Thoracic aorta (tissue), 2 donors: ENCODE measurements at regions not wholly inside any gene's neighbourhood (a gene's known extent, or its start where the extent isn't known, plus 50 kb on each side); places are given as distances from the start of the nearest gene placed in this dataset.

ENCODE experiments used
- ATAC-seq: fragments of 150-250 bp; one replicate; pipeline ENCODE4 v1.8.0; 2017; ENCODE audit warnings: low read depth; ENCODE audit not compliant: insufficient number of reproducible peaks, low FRiP score
- DNase-seq: peaks from one replicate; pipeline ENCODE4 v3.0.0-alpha.2; 2020; ENCODE audit warnings: low spot score
- H3K27ac ChIP-seq, 2 donors: fragments of 200-600 bp; sonication (generic); 1 replicate in 1 of 2; 2 replicates in 1 of 2; pipeline ENCODE4 v1.5.1; 2016; ENCODE audit warnings: mild to moderate bottlenecking in 2 of 2, moderate library complexity in 2 of 2
- H3K27me3 ChIP-seq: fragments of 200-600 bp; sonication (generic); replicated peaks from 2 replicates; pipeline ENCODE4 v1.6.0; 2016; ENCODE audit warnings: mild to moderate bottlenecking; ENCODE audit not compliant: insufficient read depth
- H3K36me3 ChIP-seq: fragments of 200-600 bp; sonication (generic); one replicate; pipeline ENCODE4 v1.5.1; 2016
- H3K4me1 ChIP-seq, 2 donors: fragments of 200-600 bp; sonication (generic); 1 replicate in 1 of 2; 2 replicates in 1 of 2; pipeline versions ENCODE4 v1.5.1 to v1.6.0; 2016; ENCODE audit warnings: low read depth in 2 of 2, mild to moderate bottlenecking in 1 of 2; ENCODE audit not compliant: control insufficient read depth in 1 of 2
- H3K4me3 ChIP-seq: fragments of 200-600 bp; sonication (generic); 2 replicates; pipeline ENCODE4 v1.5.1; 2016; ENCODE audit warnings: mild to moderate bottlenecking
- H3K9me3 ChIP-seq: fragments of 200-600 bp; sonication (generic); 2 replicates; pipeline ENCODE4 v1.5.1; 2016
- CTCF ChIP-seq: fragments of 200-600 bp; sonication (generic); IDR thresholded peaks from one replicate; pipeline ENCODE4 v1.5.1; 2019; ENCODE audit warnings: antibody characterized with exemption

GRCh38 chr6:140806431-140806830 lies 1326.3 kb upstream of the GJE1 start:
- ATAC-seq, result no peak
- Histone ChIP-seq H3K27ac (no peak overlapping the region), H3K9me3 (no peaks in the 10 kb centered on the region), H3K4me3 (no peak overlapping the region), H3K4me1 (no peaks in the 10 kb centered on the region), H3K27me3 (no peaks in the 10 kb centered on the region), H3K36me3 (no peaks in the 10 kb centered on the region)
- no peak for DNase-seq
- TF ChIP-seq CTCF, result no peak

- TF ChIP-seq CTCF, result no peak
- Histone ChIP-seq H3K36me3 (no peaks in the 10 kb centered on the region), H3K27me3 (no peaks in the 10 kb centered on the region), H3K4me1 (no peaks in the 10 kb centered on the region), H3K4me3 (no peak overlapping the region), H3K9me3 (no peaks in the 10 kb centered on the region), H3K27ac (no peak overlapping the region)
- ATAC-seq, result no peak
- DNase-seq, result no peak
These were observed 1338.2 kb upstream of the GJE1 start for GRCh38 chr6:140794544-140794943.

GRCh38 chr6:140790109-140790508 lies 1342.6 kb upstream of the GJE1 start:
- Histone ChIP-seq H3K36me3 (no peaks in the 10 kb centered on the region), H3K4me1 (peaks cover 2 to 3% of the 10 kb centered on the region in 2 donors), H3K27ac (no peak overlapping the region), H3K4me3 (no peak overlapping the region), H3K27me3 (no peaks in the 10 kb centered on the region), H3K9me3 (no peaks in the 10 kb centered on the region)
- ATAC-seq (no peak), DNase-seq (no peak)
- TF ChIP-seq CTCF, result no peak

- no peak for DNase-seq
- Histone ChIP-seq H3K36me3 (no peaks in the 10 kb centered on the region), H3K4me3 (no peak overlapping the region), H3K9me3 (no peaks in the 10 kb centered on the region), H3K27me3 (no peaks in the 10 kb centered on the region), H3K27ac (no peak overlapping the region), H3K4me1 (peaks cover 8 to 10% of the 10 kb centered on the region in 2 donors)
- no peak for ATAC-seq
- no peak for TF ChIP-seq CTCF
These were observed 1343.3 kb upstream of the GJE1 start for GRCh38 chr6:140789466-140789865.

- Histone ChIP-seq H3K36me3 (no peaks in the 10 kb centered on the region), H3K4me3 (no peak overlapping the region), H3K9me3 (no peaks in the 10 kb centered on the region), H3K27ac (no peak overlapping the region), H3K4me1 (peaks cover 10 to 12% of the 10 kb centered on the region in 2 donors), H3K27me3 (no peaks in the 10 kb centered on the region)
- DNase-seq (no peak), ATAC-seq (no peak)
- no peak for TF ChIP-seq CTCF
These were observed 1346.8 kb upstream of the GJE1 start for GRCh38 chr6:140785926-140786325.
